HL-60 (cell line): ENCODE measurements at regions not wholly inside any gene's neighbourhood (a gene's known extent, or its start where the extent isn't known, plus 50 kb on each side); places are given as distances from the start of the nearest gene placed in this dataset.
A peak's percentile ranks its signal among the peaks of the same experiment; 100 is the strongest.
"Not testable (repeated sequence)": the region's sequence is repeated elsewhere in the genome, so short reads cannot be mapped to it uniquely, and the experiment has no call there.

Experiments used
- DNase-seq, 2 experiments: peaks; one replicate each; pipeline ENCODE4 v3.0.0-alpha.2; 2010 to 2020; ENCODE audit warnings: low read depth in 1 of 2, low spot score in 1 of 2
- H3K27ac ChIP-seq: fragments of 250-450 bp; sonication (Bioruptor Pico); replicated peaks from 2 replicates; pipeline ENCODE4 v1.5.1; 2020; ENCODE audit warnings: mild to moderate bottlenecking, moderate library complexity
- H3K27me3 ChIP-seq: fragments of 250-450 bp; sonication (Bioruptor Pico); 2 replicates; pipeline ENCODE4 v1.5.1; 2021; ENCODE audit warnings: mild to moderate bottlenecking, moderate library complexity; ENCODE audit not compliant: insufficient read depth, poor library complexity, severe bottlenecking
- H3K4me3 ChIP-seq: replicated peaks from 2 replicates; pipeline ENCODE4 v1.5.1; 2011; ENCODE audit warnings: mild to moderate bottlenecking, control low read depth, low read length; ENCODE audit not compliant: insufficient read depth
- CTCF ChIP-seq: IDR thresholded peaks from one replicate; pipeline ENCODE4 v1.5.1; 2011; ENCODE audit warnings: low read length, control low read depth, inconsistent platforms; ENCODE audit not compliant: insufficient read depth
- GABPA ChIP-seq: IDR thresholded peaks from 2 replicates; pipeline ENCODE4 v1.6.1; 2012; ENCODE audit warnings: low read depth
- POLR2AphosphoS5 ChIP-seq: IDR thresholded peaks from 2 replicates; pipeline ENCODE4 v1.6.1; 2012; ENCODE audit warnings: low read depth
- REST ChIP-seq: IDR thresholded peaks from 2 replicates; pipeline ENCODE4 v1.6.1; 2012; ENCODE audit warnings: low read depth; ENCODE audit not compliant: insufficient replicate concordance
- SPI1 ChIP-seq: IDR thresholded peaks from 2 replicates; pipeline ENCODE4 v1.6.1; 2012; ENCODE audit warnings: low read depth, mild to moderate bottlenecking, borderline replicate concordance

GRCh38 chr1:229021034-229021433, 249.9 kb upstream of the RAB4A start:
- TF ChIP-seq SPI1: peak; percentile 63; the same call in 1 of the 2 replicates
- not testable (repeated sequence) for H3K27me3 ChIP-seq, H3K4me3 ChIP-seq, H3K27ac ChIP-seq, DNase-seq

GRCh38 chr1:229022595-229023333, 248.1 kb upstream of the RAB4A start:
- H3K4me3 ChIP-seq: no peak overlapping the region
- peak in 1 of 2 experiments; percentile 55 for DNase-seq
- no peaks in the 10 kb centered on the region for H3K27me3 ChIP-seq
- TF ChIP-seq SPI1 (peak; percentile 63), REST (no peak)
- H3K27ac ChIP-seq: peak overlapping the region; percentile 94

GRCh38 chr1:229023651-229024300, 247.1 kb upstream of the RAB4A start:
- no peak overlapping the region for H3K4me3 ChIP-seq
- peak overlapping the region; percentile 94 for H3K27ac ChIP-seq
- DNase-seq: peak; percentile 59 to 83
- no peaks in the 10 kb centered on the region for H3K27me3 ChIP-seq
- no peak for TF ChIP-seq REST
- peak; percentile 97 for TF ChIP-seq SPI1

GRCh38 chr1:229024528-229025130, 246.3 kb upstream of the RAB4A start:
- DNase-seq: peak; percentile 67 to 92
- H3K27me3 ChIP-seq: no peaks in the 10 kb centered on the region
- peak overlapping the region; percentile 94 for H3K27ac ChIP-seq
- no peak for TF ChIP-seq GABPA
- TF ChIP-seq POLR2AphosphoS5: no peak
- TF ChIP-seq SPI1: no peak
- TF ChIP-seq REST: no peak
- TF ChIP-seq CTCF: no peak
- no peak overlapping the region for H3K4me3 ChIP-seq
